Hepatocyte (in vitro differentiated cells): ENCODE measurements at regions not wholly inside any gene's neighbourhood (a gene's known extent, or its start where the extent isn't known, plus 50 kb on each side); places are given as distances from the start of the nearest gene placed in this dataset.

Experiments
- EZH2 ChIP-seq: fragments of 200-600 bp; sonication (generic); IDR thresholded peaks from 2 replicates; pipeline ENCODE4 v1.6.1; 2016; ENCODE audit warnings: antibody characterized with exemption, mild to moderate bottlenecking, borderline replicate concordance
- EZH2phosphoT487 ChIP-seq: fragments of 200-600 bp; sonication (generic); IDR thresholded peaks from one replicate; pipeline ENCODE4 v1.6.1; 2018; ENCODE audit warnings: antibody characterized with exemption, mild to moderate bottlenecking, low read depth, moderate library complexity; ENCODE audit not compliant: unreplicated experiment, severe bottlenecking
- TF ChIP-seq, protein P1 (sequence below): fragments of 200-600 bp; sonication (generic); IDR thresholded peaks from 2 replicates; pipeline ENCODE4 v1.5.1; 2016; ENCODE audit warnings: antibody characterized with exemption, mild to moderate bottlenecking; ENCODE audit not compliant: poor library complexity

- TF ChIP-seq, protein P1, sequence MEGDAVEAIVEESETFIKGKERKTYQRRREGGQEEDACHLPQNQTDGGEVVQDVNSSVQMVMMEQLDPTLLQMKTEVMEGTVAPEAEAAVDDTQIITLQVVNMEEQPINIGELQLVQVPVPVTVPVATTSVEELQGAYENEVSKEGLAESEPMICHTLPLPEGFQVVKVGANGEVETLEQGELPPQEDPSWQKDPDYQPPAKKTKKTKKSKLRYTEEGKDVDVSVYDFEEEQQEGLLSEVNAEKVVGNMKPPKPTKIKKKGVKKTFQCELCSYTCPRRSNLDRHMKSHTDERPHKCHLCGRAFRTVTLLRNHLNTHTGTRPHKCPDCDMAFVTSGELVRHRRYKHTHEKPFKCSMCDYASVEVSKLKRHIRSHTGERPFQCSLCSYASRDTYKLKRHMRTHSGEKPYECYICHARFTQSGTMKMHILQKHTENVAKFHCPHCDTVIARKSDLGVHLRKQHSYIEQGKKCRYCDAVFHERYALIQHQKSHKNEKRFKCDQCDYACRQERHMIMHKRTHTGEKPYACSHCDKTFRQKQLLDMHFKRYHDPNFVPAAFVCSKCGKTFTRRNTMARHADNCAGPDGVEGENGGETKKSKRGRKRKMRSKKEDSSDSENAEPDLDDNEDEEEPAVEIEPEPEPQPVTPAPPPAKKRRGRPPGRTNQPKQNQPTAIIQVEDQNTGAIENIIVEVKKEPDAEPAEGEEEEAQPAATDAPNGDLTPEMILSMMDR = no peak
- TF ChIP-seq EZH2phosphoT487 (no peak), EZH2 (no peak)
Measured at GRCh38 chr11:105298174-105298573, 158.6 kb upstream of the CARD18 start.
